ENCODE measurements at regions not wholly inside any gene's neighbourhood (a gene's known extent, or its start where the extent isn't known, plus 50 kb on each side); places are given as distances from the start of the nearest gene placed in this dataset.

GRCh38 chr9:87390361-87390760, 107.3 kb upstream of the DAPK1 start:
- Histone ChIP-seq H3K4me3 (ENCODE audit: low read depth, low read length) (no peak overlapping the region), H2AFZ (no peak overlapping the region), H3K27me3 (ENCODE audit: control insufficient read depth, insufficient read depth, low read length) (no peaks in the 10 kb centered on the region), H3K9ac (no peak overlapping the region), H3K79me2 (no peaks in the 10 kb centered on the region), H3K27ac (no peak overlapping the region), H3K36me3 (ENCODE audit: control insufficient read depth, insufficient read depth, low read length) (no peaks in the 10 kb centered on the region), H3K9me3 (ENCODE audit: control insufficient read depth, low read length) (no peaks in the 10 kb centered on the region), H3K4me1 (no peaks in the 10 kb centered on the region), H3K4me2 (ENCODE audit: low read length) (no peak overlapping the region)
- TF ChIP-seq CTCF (IDR thresholded peaks at IDR 0.05): no peak

- H3K4me1 ChIP-seq: no peaks in the 10 kb centered on the region
- H3K9ac ChIP-seq: no peak overlapping the region
- no peak overlapping the region for H3K27ac ChIP-seq
- H3K4me3 ChIP-seq (ENCODE audit: low read depth, low read length): no peak overlapping the region
- no peak for TF ChIP-seq CTCF (IDR thresholded peaks at IDR 0.05)
- H3K9me3 ChIP-seq (ENCODE audit: control insufficient read depth, low read length): no peaks in the 10 kb centered on the region
- H3K79me2 ChIP-seq: no peaks in the 10 kb centered on the region
- H3K27me3 ChIP-seq (ENCODE audit: control insufficient read depth, insufficient read depth, low read length): no peaks in the 10 kb centered on the region
- H2AFZ ChIP-seq: no peak overlapping the region
- H3K4me2 ChIP-seq (ENCODE audit: low read length): no peak overlapping the region
- no peaks in the 10 kb centered on the region for H3K36me3 ChIP-seq (ENCODE audit: control insufficient read depth, insufficient read depth, low read length)
These were observed 105.6 kb upstream of the DAPK1 start for GRCh38 chr9:87392086-87392485.

GRCh38 chr9:87393706-87394230, 103.9 kb upstream of the DAPK1 start:
- no peak overlapping the region for H2AFZ ChIP-seq
- H3K9me3 ChIP-seq (ENCODE audit: control insufficient read depth, low read length): no peaks in the 10 kb centered on the region
- H3K36me3 ChIP-seq (ENCODE audit: control insufficient read depth, insufficient read depth, low read length): no peaks in the 10 kb centered on the region
- no peak overlapping the region for H3K27ac ChIP-seq
- H3K4me1 ChIP-seq: no peaks in the 10 kb centered on the region
- H3K27me3 ChIP-seq (ENCODE audit: control insufficient read depth, insufficient read depth, low read length): no peaks in the 10 kb centered on the region
- no peak overlapping the region for H3K4me3 ChIP-seq (ENCODE audit: low read depth, low read length)
- H3K4me2 ChIP-seq (ENCODE audit: low read length): no peak overlapping the region
- no peak for TF ChIP-seq CTCF (IDR thresholded peaks at IDR 0.05)
- no peak overlapping the region for H3K9ac ChIP-seq
- H3K79me2 ChIP-seq: no peaks in the 10 kb centered on the region

GRCh38 chr9:87395804-87396479, 101.7 kb upstream of the DAPK1 start:
- Histone ChIP-seq H3K9me3 (ENCODE audit: control insufficient read depth, low read length) (no peaks in the 10 kb centered on the region), H3K9ac (no peak overlapping the region), H3K4me3 (ENCODE audit: low read depth, low read length) (no peak overlapping the region), H3K27ac (no peak overlapping the region), H2AFZ (no peak overlapping the region), H3K4me1 (no peaks in the 10 kb centered on the region), H3K79me2 (no peaks in the 10 kb centered on the region), H3K27me3 (ENCODE audit: control insufficient read depth, insufficient read depth, low read length) (no peaks in the 10 kb centered on the region), H3K4me2 (ENCODE audit: low read length) (no peak overlapping the region), H3K36me3 (ENCODE audit: control insufficient read depth, insufficient read depth, low read length) (no peaks in the 10 kb centered on the region)
- TF ChIP-seq CTCF (IDR thresholded peaks at IDR 0.05): no peak

- Histone ChIP-seq H3K27ac (no peak overlapping the region), H3K4me2 (ENCODE audit: low read length) (no peak overlapping the region), H3K79me2 (no peaks in the 10 kb centered on the region), H3K9ac (no peak overlapping the region), H3K4me3 (ENCODE audit: low read depth, low read length) (no peak overlapping the region), H2AFZ (no peak overlapping the region), H3K27me3 (ENCODE audit: control insufficient read depth, insufficient read depth, low read length) (no peaks in the 10 kb centered on the region), H3K36me3 (ENCODE audit: control insufficient read depth, insufficient read depth, low read length) (no peaks in the 10 kb centered on the region), H3K4me1 (no peaks in the 10 kb centered on the region), H3K9me3 (ENCODE audit: control insufficient read depth, low read length) (no peaks in the 10 kb centered on the region)
- no peak for TF ChIP-seq CTCF (IDR thresholded peaks at IDR 0.05)
These were observed 96.0 kb upstream of the DAPK1 start for GRCh38 chr9:87401681-87402080.
